ENCODE measurements at regions not wholly inside any gene's neighbourhood (a gene's known extent, or its start where the extent isn't known, plus 50 kb on each side); places are given as distances from the start of the nearest gene placed in this dataset.

GRCh38 chr6:23250556-23250955 lies 681.2 kb downstream of the HDGFL1 start:
- no peak for TF ChIP-seq POLR2AphosphoS5 (IDR thresholded peaks at IDR 0.05)
- no peak for TF ChIP-seq POLR2A (IDR thresholded peaks at IDR 0.05)
